Stomach (tissue), 8 donors: ENCODE measurements at regions not wholly inside any gene's neighbourhood (a gene's known extent, or its start where the extent isn't known, plus 50 kb on each side); places are given as distances from the start of the nearest gene placed in this dataset.

Experiments used
- DNase-seq, 2 donors: peaks; one replicate each; pipeline versions ENCODE4 v3.0.0 to v3.0.0-alpha.2; 2013 to 2019
- H3K27ac ChIP-seq, 5 donors: fragments of 200-600 bp in 4 of 5; sonication (generic) in 4 of 5; one replicate each; pipeline ENCODE4 v1.5.1; 2013 to 2019; ENCODE audit warnings: mild to moderate bottlenecking in 1 of 5, moderate library complexity in 1 of 5
- H3K27me3 ChIP-seq, 3 donors: fragments of 200-600 bp; sonication (generic); one replicate each; pipeline ENCODE4 v1.5.1; 2017 to 2019; ENCODE audit warnings: mixed run types in 1 of 3
- H3K36me3 ChIP-seq, 4 donors: fragments of 200-600 bp; sonication (generic); 1 replicate in 3 of 4; 2 replicates in 1 of 4; pipeline ENCODE4 v1.5.1; 2016 to 2019
- H3K4me1 ChIP-seq, 4 donors: fragments of 200-600 bp; sonication (generic); one replicate each; pipeline ENCODE4 v1.5.1; 2016 to 2019
- H3K4me3 ChIP-seq, 4 donors: fragments of 200-600 bp; sonication (generic) in 3 of 4; one replicate each; pipeline ENCODE4 v1.5.1; 2016 to 2019; ENCODE audit warnings: mild to moderate bottlenecking in 1 of 4
- H3K9me3 ChIP-seq, 4 donors: fragments of 200-600 bp; sonication (generic); one replicate each; pipeline ENCODE4 v1.5.1; 2016 to 2019
- CTCF ChIP-seq, 7 experiments: fragments of 450-650 bp in 4 of 7; fragments of 200-600 bp in 3 of 7; sonication (generic) in 3 of 7; IDR thresholded peaks; one replicate each; pipeline ENCODE4 v1.5.1; 2016 to 2019; ENCODE audit warnings: antibody characterized with exemption in 7 of 7, control low read depth in 2 of 7, mild to moderate bottlenecking in 1 of 7
- EP300 ChIP-seq: sonication (generic); formaldehyde crosslinking; IDR thresholded peaks from one replicate; pipeline ENCODE4 v1.6.1; 2017; ENCODE audit warnings: antibody characterized with exemption
- POLR2A ChIP-seq, 4 donors: fragments of 450-650 bp; IDR thresholded peaks; one replicate each; pipeline ENCODE4 v1.6.1; 2016; ENCODE audit warnings: antibody characterized with exemption in 4 of 4, control low read depth in 2 of 4, mild to moderate bottlenecking in 1 of 4, moderate library complexity in 1 of 4
- POLR2AphosphoS5 ChIP-seq, 3 donors: sonication (generic); formaldehyde crosslinking; IDR thresholded peaks; one replicate each; pipeline ENCODE4 v1.6.1; 2016; ENCODE audit warnings: antibody characterized with exemption in 3 of 3
- WGBS, 5 donors: extraction: QIAGEN DNeasy Blood & Tissue Kit in 3 of 5; methylation state at CpG; one replicate each; pipeline versions ENCODE4 v1.1.5 to v1.1.7; 2013 to 2018; 5-methylcytosine and 5-hydroxymethylcytosine counted together
- intact Hi-C: fragments of 100-400 bp; cut with DNase I; formaldehyde crosslinking; loops from one replicate; pipeline ENCODE4 v1.15.1; 2023; ENCODE audit warnings: low total_unique reads
- donor health status: healthy with polysubstance abuse.
- donor health status: Bipolar disorder and iron deficiency.
- donor health status: healthy.

GRCh38 chr2:66301022-66301766 is 133.7 kb upstream of the MEIS1 start:
- H3K27ac ChIP-seq: peak overlapping the region in 4 of 5 donors; percentile 13 to 75 (median 36)
- 55 to 61% (median 56%) methylated on average over 20 of the region's 20 CpGs for WGBS, 5 donors
- intact Hi-C loops: no loop called here
- H3K4me3 ChIP-seq: peak overlapping the region in 2 of 4 donors; percentile 12 to 17
- TF ChIP-seq CTCF (IDR thresholded peaks at IDR 0.05) (no peak), POLR2AphosphoS5 (IDR thresholded peaks at IDR 0.05) (peak in 1 of 3 donors; percentile 53)
- H3K27me3 ChIP-seq: no peaks in the 10 kb centered on the region
- peak in 1 of 2 donors; percentile 73 for DNase-seq
- no peaks in the 10 kb centered on the region for H3K9me3 ChIP-seq
- no peaks in the 10 kb centered on the region for H3K36me3 ChIP-seq
- peaks cover 0 to 11% (median 2%) of the 10 kb centered on the region in 4 donors for H3K4me1 ChIP-seq

- WGBS, 5 donors: 59 to 69% (median 63%) methylated on average over 1 of the region's 1 CpG
- no peak for DNase-seq
- Histone ChIP-seq H3K4me3 (no peak overlapping the region), H3K9me3 (no peaks in the 10 kb centered on the region), H3K4me1 (no peaks in the 10 kb centered on the region), H3K36me3 (no peaks in the 10 kb centered on the region), H3K27me3 (no peaks in the 10 kb centered on the region), H3K27ac (no peak overlapping the region)
- intact Hi-C loops: no loop called here
- TF ChIP-seq EP300: no peak
- no peak for TF ChIP-seq POLR2AphosphoS5 (IDR thresholded peaks at IDR 0.05)
- TF ChIP-seq POLR2A (IDR thresholded peaks at IDR 0.05): no peak
- TF ChIP-seq CTCF (IDR thresholded peaks at IDR 0.05): no peak
These were observed 151.1 kb upstream of the MEIS1 start for GRCh38 chr2:66283787-66284186.

DNA sequence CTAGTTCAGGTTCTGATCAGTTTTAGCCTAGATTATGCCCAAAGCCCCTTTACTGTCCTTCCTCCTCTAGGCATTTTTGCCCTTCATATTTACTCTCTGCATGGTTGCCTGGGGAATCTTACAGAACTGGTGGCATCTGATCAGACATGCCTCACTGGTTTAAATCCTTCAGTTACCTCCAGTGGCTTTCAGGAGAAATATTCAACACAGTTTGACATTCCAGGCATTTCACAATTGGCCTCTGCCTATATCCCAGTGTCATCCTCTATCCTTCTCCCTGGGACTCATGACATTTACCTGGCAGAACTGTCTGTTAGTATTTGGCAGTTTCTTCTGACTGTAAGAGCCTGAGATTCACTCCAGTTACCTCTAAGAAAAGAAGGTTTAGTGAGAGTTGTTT is 152.9 kb upstream of the MEIS1 start:
- Histone ChIP-seq H3K4me1 (no peaks in the 10 kb centered on the region), H3K36me3 (no peaks in the 10 kb centered on the region), H3K9me3 (no peaks in the 10 kb centered on the region), H3K27ac (no peak overlapping the region), H3K4me3 (no peak overlapping the region), H3K27me3 (no peaks in the 10 kb centered on the region)
- no peak for DNase-seq
- TF ChIP-seq EP300: no peak
- no peak for TF ChIP-seq POLR2AphosphoS5 (IDR thresholded peaks at IDR 0.05)
- TF ChIP-seq CTCF (IDR thresholded peaks at IDR 0.05): no peak
- no peak for TF ChIP-seq POLR2A (IDR thresholded peaks at IDR 0.05)
- intact Hi-C loops: no loop called here

GRCh38 chr2:66279024-66279423 is 155.9 kb upstream of the MEIS1 start:
- Histone ChIP-seq H3K4me3 (no peak overlapping the region), H3K36me3 (no peaks in the 10 kb centered on the region), H3K4me1 (no peaks in the 10 kb centered on the region), H3K9me3 (no peaks in the 10 kb centered on the region), H3K27ac (no peak overlapping the region), H3K27me3 (no peaks in the 10 kb centered on the region)
- TF ChIP-seq EP300 (no peak), POLR2A (IDR thresholded peaks at IDR 0.05) (no peak), CTCF (IDR thresholded peaks at IDR 0.05) (no peak), POLR2AphosphoS5 (IDR thresholded peaks at IDR 0.05) (no peak)
- no peak for DNase-seq
- intact Hi-C loops: no loop called here
- WGBS, 5 donors: 77 to 88% (median 86%) methylated on average over 6 of the region's 6 CpGs
